Fibroblast of the aortic adventitia (primary cell): ENCODE measurements at regions not wholly inside any gene's neighbourhood (a gene's known extent, or its start where the extent isn't known, plus 50 kb on each side); places are given as distances from the start of the nearest gene placed in this dataset.

ENCODE experiments used
- DNase-seq: peaks from one replicate; pipeline ENCODE4 v3.0.0-alpha.2; 2010; ENCODE audit warnings: low read depth
- H3K4me3 ChIP-seq: 2 replicates; pipeline ENCODE4 v1.5.1; 2011; ENCODE audit warnings: low read depth, mild to moderate bottlenecking, control low read depth, low read length, moderate library complexity
- CTCF ChIP-seq: IDR thresholded peaks from 2 replicates; pipeline ENCODE4 v1.5.1; 2011; ENCODE audit warnings: mild to moderate bottlenecking, low read length, control low read depth, inconsistent platforms; ENCODE audit not compliant: insufficient read depth

- TF ChIP-seq CTCF, result no peak
- H3K4me3 ChIP-seq, result no peak overlapping the region
- no peak for DNase-seq
Observed at GRCh38 chr21:19987671-19988070, 1010.5 kb upstream of the NCAM2 start.

GRCh38 chr21:19992540-19992939 lies 1005.7 kb upstream of the NCAM2 start:
- no peak overlapping the region for H3K4me3 ChIP-seq
- no peak for DNase-seq
- TF ChIP-seq CTCF, result no peak

GRCh38 chr21:19993268-19993667 lies 1004.9 kb upstream of the NCAM2 start:
- no peak for DNase-seq
- no peak for TF ChIP-seq CTCF
- H3K4me3 ChIP-seq, result no peak overlapping the region

- H3K4me3 ChIP-seq, result no peak overlapping the region
- no peak for DNase-seq
- no peak for TF ChIP-seq CTCF
Observed at GRCh38 chr21:19995253-19995652, 1003.0 kb upstream of the NCAM2 start.

- TF ChIP-seq CTCF, result no peak
- H3K4me3 ChIP-seq, result no peak overlapping the region
- no peak for DNase-seq
Observed at GRCh38 chr21:19998453-19998852, 999.8 kb upstream of the NCAM2 start.

GRCh38 chr21:19999369-20000272 lies 998.6 kb upstream of the NCAM2 start:
- TF ChIP-seq CTCF, result no peak
- H3K4me3 ChIP-seq, result no peak overlapping the region
- DNase-seq, result no peak
